ENCODE measurements at regions not wholly inside any gene's neighbourhood (a gene's known extent, or its start where the extent isn't known, plus 50 kb on each side); places are given as distances from the start of the nearest gene placed in this dataset.
"Not testable (repeated sequence)": the region's sequence is repeated elsewhere in the genome, so short reads cannot be mapped to it uniquely, and the experiment has no call there.

- Mint-ChIP-seq H3K4me3 (no peak overlapping the region), H3K27ac (no peak overlapping the region), H3K36me3 (no peaks in the 10 kb centered on the region), H3K27me3 (no peaks in the 10 kb centered on the region), H3K4me1 (no peaks in the 10 kb centered on the region), H3K9me3 (no peaks in the 10 kb centered on the region)
- ATAC-seq (ENCODE audit: low read depth) = no peak
- no peak for DNase-seq (ENCODE audit: low spot score in 2 of 2)
These were observed 99.1 kb downstream of the ZNF365 start for GRCh38 chr10:62473241-62473640.

- H3K36me3 Mint-ChIP-seq = no peaks in the 10 kb centered on the region
- H3K9me3 Mint-ChIP-seq = no peaks in the 10 kb centered on the region
- H3K27me3 Mint-ChIP-seq = no peaks in the 10 kb centered on the region
- DNase-seq (ENCODE audit: low spot score in 2 of 2) (no peak), ATAC-seq (ENCODE audit: low read depth) (no peak)
- no peak overlapping the region for H3K4me3 Mint-ChIP-seq
- no peaks in the 10 kb centered on the region for H3K4me1 Mint-ChIP-seq
- no peak overlapping the region for H3K27ac Mint-ChIP-seq
These were observed 101.4 kb downstream of the ZNF365 start for GRCh38 chr10:62475551-62475950.

GRCh38 chr10:62479523-62479922 lies 105.4 kb downstream of the ZNF365 start:
- no peaks in the 10 kb centered on the region for H3K4me1 Mint-ChIP-seq
- peaks cover 3% of the 10 kb centered on the region for H3K27me3 Mint-ChIP-seq
- H3K9me3 Mint-ChIP-seq = no peaks in the 10 kb centered on the region
- no peak for ATAC-seq (ENCODE audit: low read depth)
- no peak overlapping the region for H3K27ac Mint-ChIP-seq
- H3K36me3 Mint-ChIP-seq = no peaks in the 10 kb centered on the region
- no peak overlapping the region for H3K4me3 Mint-ChIP-seq
- DNase-seq (ENCODE audit: low spot score in 2 of 2) = no peak

GRCh38 chr10:62480196-62480595 lies 106.0 kb downstream of the ZNF365 start:
- DNase-seq (ENCODE audit: low spot score in 2 of 2) (no peak), ATAC-seq (ENCODE audit: low read depth) (no peak)
- Mint-ChIP-seq H3K4me3 (no peak overlapping the region), H3K36me3 (no peaks in the 10 kb centered on the region), H3K9me3 (no peaks in the 10 kb centered on the region), H3K4me1 (no peaks in the 10 kb centered on the region), H3K27ac (no peak overlapping the region), H3K27me3 (peaks cover 3% of the 10 kb centered on the region)

GRCh38 chr10:62482581-62482980 lies 108.4 kb downstream of the ZNF365 start:
- H3K4me3 Mint-ChIP-seq = no peak overlapping the region
- H3K36me3 Mint-ChIP-seq = no peaks in the 10 kb centered on the region
- no peak for ATAC-seq (ENCODE audit: low read depth)
- H3K9me3 Mint-ChIP-seq = no peaks in the 10 kb centered on the region
- H3K27me3 Mint-ChIP-seq = peaks cover 3% of the 10 kb centered on the region
- H3K27ac Mint-ChIP-seq = no peak overlapping the region
- H3K4me1 Mint-ChIP-seq = no peaks in the 10 kb centered on the region
- DNase-seq (ENCODE audit: low spot score in 2 of 2) = no peak

GRCh38 chr10:62491597-62491996 lies 117.4 kb downstream of the ZNF365 start:
- DNase-seq (ENCODE audit: low spot score in 2 of 2) (no peak), ATAC-seq (ENCODE audit: low read depth) (no peak)
- Mint-ChIP-seq H3K27me3 (no peaks in the 10 kb centered on the region), H3K4me3 (no peak overlapping the region), H3K27ac (no peak overlapping the region), H3K4me1 (peaks cover 12% of the 10 kb centered on the region), H3K9me3 (no peaks in the 10 kb centered on the region), H3K36me3 (no peaks in the 10 kb centered on the region)

GRCh38 chr10:62492012-62492869 lies 118.1 kb downstream of the ZNF365 start:
- Mint-ChIP-seq H3K4me1 (peaks cover 12% of the 10 kb centered on the region), H3K27ac (no peak overlapping the region), H3K27me3 (no peaks in the 10 kb centered on the region), H3K4me3 (no peak overlapping the region), H3K9me3 (no peaks in the 10 kb centered on the region), H3K36me3 (no peaks in the 10 kb centered on the region)
- ATAC-seq (ENCODE audit: low read depth) = peak; percentile 50
- DNase-seq (ENCODE audit: low spot score in 2 of 2) = peak in 1 of 2 donors; percentile 15

- DNase-seq (ENCODE audit: low spot score in 2 of 2) (no peak), ATAC-seq (ENCODE audit: low read depth) (no peak)
- H3K9me3 Mint-ChIP-seq = no peaks in the 10 kb centered on the region
- no peak overlapping the region for H3K27ac Mint-ChIP-seq
- no peaks in the 10 kb centered on the region for H3K27me3 Mint-ChIP-seq
- H3K4me1 Mint-ChIP-seq = peaks cover 12% of the 10 kb centered on the region
- H3K4me3 Mint-ChIP-seq = no peak overlapping the region
- H3K36me3 Mint-ChIP-seq = no peaks in the 10 kb centered on the region
These were observed 118.7 kb downstream of the ZNF365 start for GRCh38 chr10:62492870-62493180.

GRCh38 chr10:62496925-62497324 lies 122.8 kb downstream of the ZNF365 start:
- no peak overlapping the region for H3K4me3 Mint-ChIP-seq
- no peak for ATAC-seq (ENCODE audit: low read depth)

GRCh38 chr10:62498271-62498670 lies 124.1 kb downstream of the ZNF365 start:
- no peak for DNase-seq (ENCODE audit: low spot score in 2 of 2)
- Mint-ChIP-seq H3K4me1 (peaks cover 10% of the 10 kb centered on the region), H3K9me3 (no peaks in the 10 kb centered on the region), H3K4me3 (no peak overlapping the region), H3K36me3 (no peaks in the 10 kb centered on the region), H3K27ac (no peak overlapping the region), H3K27me3 (no peaks in the 10 kb centered on the region)
- ATAC-seq (ENCODE audit: low read depth) = no peak

More at GRCh38 chr10:62496925-62497324, 122.8 kb downstream of the ZNF365 start:
- Mint-ChIP-seq H3K36me3 (no peaks in the 10 kb centered on the region), H3K4me1 (peaks cover 17% of the 10 kb centered on the region), H3K27me3 (no peaks in the 10 kb centered on the region), H3K9me3 (no peaks in the 10 kb centered on the region), H3K27ac (no peak overlapping the region)
- DNase-seq (ENCODE audit: low spot score in 2 of 2) = no peak

- not testable (repeated sequence) for DNase-seq (ENCODE audit: low spot score in 2 of 2); ATAC-seq (ENCODE audit: low read depth); H3K36me3 Mint-ChIP-seq; H3K27me3 Mint-ChIP-seq; H3K9me3 Mint-ChIP-seq; H3K27ac Mint-ChIP-seq; H3K4me3 Mint-ChIP-seq; H3K4me1 Mint-ChIP-seq
These were observed 125.9 kb downstream of the ZNF365 start for GRCh38 chr10:62500116-62500515.

- ATAC-seq (ENCODE audit: low read depth) (no peak), DNase-seq (ENCODE audit: low spot score in 2 of 2) (no peak)
- H3K4me3 Mint-ChIP-seq = no peak overlapping the region
- H3K27ac Mint-ChIP-seq = no peak overlapping the region
- H3K9me3 Mint-ChIP-seq = no peaks in the 10 kb centered on the region
- H3K4me1 Mint-ChIP-seq = peaks cover 17% of the 10 kb centered on the region
- H3K36me3 Mint-ChIP-seq = no peaks in the 10 kb centered on the region
- no peaks in the 10 kb centered on the region for H3K27me3 Mint-ChIP-seq
These were observed 127.4 kb downstream of the ZNF365 start for GRCh38 chr10:62501547-62501946.

- DNase-seq (ENCODE audit: low spot score in 2 of 2) (no peak), ATAC-seq (ENCODE audit: low read depth) (no peak)
- no peaks in the 10 kb centered on the region for H3K9me3 Mint-ChIP-seq
- no peaks in the 10 kb centered on the region for H3K36me3 Mint-ChIP-seq
- H3K4me3 Mint-ChIP-seq = no peak overlapping the region
- H3K27ac Mint-ChIP-seq = no peak overlapping the region
- no peaks in the 10 kb centered on the region for H3K27me3 Mint-ChIP-seq
- H3K4me1 Mint-ChIP-seq = peaks cover 19% of the 10 kb centered on the region
These were observed 128.9 kb downstream of the ZNF365 start for GRCh38 chr10:62502995-62503613.

- H3K27ac Mint-ChIP-seq = no peak overlapping the region
- H3K27me3 Mint-ChIP-seq = no peaks in the 10 kb centered on the region
- no peaks in the 10 kb centered on the region for H3K36me3 Mint-ChIP-seq
- ATAC-seq (ENCODE audit: low read depth) (no peak), DNase-seq (ENCODE audit: low spot score in 2 of 2) (no peak)
- no peaks in the 10 kb centered on the region for H3K9me3 Mint-ChIP-seq
- no peak overlapping the region for H3K4me3 Mint-ChIP-seq
- H3K4me1 Mint-ChIP-seq = peaks cover 19% of the 10 kb centered on the region
These were observed 129.7 kb downstream of the ZNF365 start for GRCh38 chr10:62503872-62504271.

- no peaks in the 10 kb centered on the region for H3K9me3 Mint-ChIP-seq
- ATAC-seq (ENCODE audit: low read depth) (peak; percentile 87), DNase-seq (ENCODE audit: low spot score in 2 of 2) (peak in 1 of 2 donors; percentile 16)
- no peaks in the 10 kb centered on the region for H3K27me3 Mint-ChIP-seq
- H3K4me1 Mint-ChIP-seq = peaks cover 16% of the 10 kb centered on the region
- no peaks in the 10 kb centered on the region for H3K36me3 Mint-ChIP-seq
- H3K27ac Mint-ChIP-seq = no peak overlapping the region
- no peak overlapping the region for H3K4me3 Mint-ChIP-seq
These were observed 132.2 kb downstream of the ZNF365 start for GRCh38 chr10:62506371-62506770.
